Fibroblast of lung (primary cell): ENCODE measurements at regions not wholly inside any gene's neighbourhood (a gene's known extent, or its start where the extent isn't known, plus 50 kb on each side); places are given as distances from the start of the nearest gene placed in this dataset.

ENCODE experiments used
- CTCF ChIP-seq, 2 donors: IDR thresholded peaks in 1 of 2; conservative IDR thresholded peaks in 1 of 2; 1 replicate in 1 of 2; 2 replicates in 1 of 2; pipeline ENCODE4 v1.5.1; 2011 to 2012; ENCODE audit warnings: low read length in 2 of 2, control low read depth in 1 of 2, inconsistent platforms in 1 of 2, low read depth in 1 of 2, mild to moderate bottlenecking in 1 of 2
- EZH2 ChIP-seq: IDR thresholded peaks from 2 replicates; pipeline ENCODE4 v1.5.1; 2012; ENCODE audit warnings: low read length, control low read depth, mild to moderate bottlenecking; ENCODE audit errors: missing control alignments

GRCh38 chr1:90839323-90839722 is 122.2 kb upstream of the BARHL2 start:
- TF ChIP-seq CTCF (conservative IDR thresholded peaks at IDR 0.05 in 1 of 2, IDR thresholded peaks at IDR 0.05 in 1 of 2; ENCODE audit: low read depth in 1 of 2, low read length in 2 of 2) (no peak), EZH2 (no peak)
